OCI-LY1 (cell line): ENCODE measurements at regions not wholly inside any gene's neighbourhood (a gene's known extent, or its start where the extent isn't known, plus 50 kb on each side); places are given as distances from the start of the nearest gene placed in this dataset.
"Not testable (repeated sequence)": the region's sequence is repeated elsewhere in the genome, so short reads cannot be mapped to it uniquely, and the experiment has no call there.

Experiments used
- EZH2 ChIP-seq: fragments of 200-600 bp; sonication (generic), shearing (Covaris generic); IDR thresholded peaks from 2 replicates; pipeline ENCODE4 v1.8.0; 2017; ENCODE audit warnings: borderline replicate concordance, mixed run types, mild to moderate bottlenecking, antibody characterized with exemption, low read length, moderate library complexity, mixed read lengths
- TF ChIP-seq, protein P1 (sequence below): fragments of 200-600 bp; sonication (generic), shearing (Covaris generic); IDR thresholded peaks from 2 replicates; pipeline ENCODE4 v1.5.1; 2017; ENCODE audit warnings: mild to moderate bottlenecking, antibody characterized with exemption, low read length, moderate library complexity, mixed read lengths

DNA sequence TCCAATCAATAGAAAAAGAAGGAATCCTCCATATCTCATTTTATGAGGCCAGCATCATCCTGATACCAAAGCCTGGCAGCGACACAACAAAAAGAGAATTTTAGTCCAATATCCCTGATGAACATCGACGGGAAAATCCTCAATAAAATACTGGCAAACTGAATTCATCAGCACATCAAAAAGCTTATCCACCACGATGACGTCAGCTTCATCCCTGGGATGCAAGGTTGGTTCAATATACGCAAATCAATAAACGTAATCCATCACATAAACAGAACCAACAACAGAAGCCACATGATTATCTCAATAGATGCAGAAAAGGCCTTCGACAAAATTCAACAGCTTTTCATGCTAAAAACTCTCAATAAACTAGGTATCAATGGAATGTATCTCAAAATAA lies 483.6 kb upstream of the CHRM3 start:
- TF ChIP-seq, protein P1, sequence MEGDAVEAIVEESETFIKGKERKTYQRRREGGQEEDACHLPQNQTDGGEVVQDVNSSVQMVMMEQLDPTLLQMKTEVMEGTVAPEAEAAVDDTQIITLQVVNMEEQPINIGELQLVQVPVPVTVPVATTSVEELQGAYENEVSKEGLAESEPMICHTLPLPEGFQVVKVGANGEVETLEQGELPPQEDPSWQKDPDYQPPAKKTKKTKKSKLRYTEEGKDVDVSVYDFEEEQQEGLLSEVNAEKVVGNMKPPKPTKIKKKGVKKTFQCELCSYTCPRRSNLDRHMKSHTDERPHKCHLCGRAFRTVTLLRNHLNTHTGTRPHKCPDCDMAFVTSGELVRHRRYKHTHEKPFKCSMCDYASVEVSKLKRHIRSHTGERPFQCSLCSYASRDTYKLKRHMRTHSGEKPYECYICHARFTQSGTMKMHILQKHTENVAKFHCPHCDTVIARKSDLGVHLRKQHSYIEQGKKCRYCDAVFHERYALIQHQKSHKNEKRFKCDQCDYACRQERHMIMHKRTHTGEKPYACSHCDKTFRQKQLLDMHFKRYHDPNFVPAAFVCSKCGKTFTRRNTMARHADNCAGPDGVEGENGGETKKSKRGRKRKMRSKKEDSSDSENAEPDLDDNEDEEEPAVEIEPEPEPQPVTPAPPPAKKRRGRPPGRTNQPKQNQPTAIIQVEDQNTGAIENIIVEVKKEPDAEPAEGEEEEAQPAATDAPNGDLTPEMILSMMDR: not testable (repeated sequence)
- TF ChIP-seq EZH2: not testable (repeated sequence)
